ENCODE measurements at regions not wholly inside any gene's neighbourhood (a gene's known extent, or its start where the extent isn't known, plus 50 kb on each side); places are given as distances from the start of the nearest gene placed in this dataset.

- no peak for FAIRE-seq
Measured at GRCh38 chr6:93654548-93654947, 235.2 kb upstream of the EPHA7 start.

DNA sequence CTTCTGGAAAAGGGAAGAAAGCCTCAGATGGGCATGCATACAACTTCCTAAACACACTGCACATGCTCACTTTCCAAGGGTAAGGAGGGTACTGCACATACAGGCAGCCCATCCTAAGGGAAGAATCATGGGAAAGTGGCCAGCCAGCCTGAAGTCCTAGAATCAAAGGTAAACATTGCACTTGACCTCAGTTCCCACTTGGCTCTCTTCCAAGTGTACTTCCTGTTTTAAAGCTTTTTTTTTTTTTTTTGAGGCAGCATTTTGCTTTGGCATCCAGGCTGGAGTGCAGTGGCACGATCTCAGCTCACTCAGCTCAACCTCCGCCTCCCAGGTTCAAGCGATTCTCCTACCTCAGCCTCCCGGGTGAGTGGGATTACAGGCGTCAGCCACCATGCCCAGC, 225.3 kb upstream of the EPHA7 start:
- dilution Hi-C loops (cut with MboI; ENCODE audit: extremely low pct_ligation_motif_present, low sequenced_read_pairs): no loop called here
- no peak for FAIRE-seq

More at GRCh38 chr6:93654548-93654947, 235.2 kb upstream of the EPHA7 start:
- DNase-seq (ENCODE audit: low read depth, low spot score): no peak
- no peak overlapping the region for H3K4me2 ChIP-seq (ENCODE audit: control insufficient read depth, extremely low read depth, insufficient read depth, low read depth, low read length)
- dilution Hi-C loops (cut with MboI; ENCODE audit: extremely low pct_ligation_motif_present, low sequenced_read_pairs): no loop called here
- no peaks in the 10 kb centered on the region for H3K9me1 ChIP-seq (ENCODE audit: control insufficient read depth, extremely low read depth, insufficient read depth, low read length)
- H3K4me3 ChIP-seq (ENCODE audit: control insufficient read depth in 2 of 3, extremely low read depth in 1 of 3, insufficient read depth in 2 of 3, low read depth in 1 of 3, low read length in 3 of 3): no peak overlapping the region
- no peak overlapping the region for H3K9ac ChIP-seq (ENCODE audit: control insufficient read depth, extremely low read depth, insufficient read depth, low read length)
- H3K36me3 ChIP-seq (ENCODE audit: control insufficient read depth in 2 of 2, extremely low read depth in 1 of 2, insufficient read depth in 2 of 2, low read length in 2 of 2): no peaks in the 10 kb centered on the region
- H2AFZ ChIP-seq (ENCODE audit: control insufficient read depth, low read length): no peak overlapping the region
- no peaks in the 10 kb centered on the region for H3K9me3 ChIP-seq (ENCODE audit: control insufficient read depth, low read depth, low read length)
- H3K4me1 ChIP-seq (ENCODE audit: control insufficient read depth, extremely low read depth, insufficient read depth, low read length): no peaks in the 10 kb centered on the region
- no peaks in the 10 kb centered on the region for H4K20me1 ChIP-seq (ENCODE audit: control insufficient read depth, extremely low read depth, insufficient read depth, low read length)
- no peak overlapping the region for H3K27ac ChIP-seq (ENCODE audit: control insufficient read depth, insufficient read depth, low read length)
- no peak for TF ChIP-seq EZH2 (IDR thresholded peaks at IDR 0.05; ENCODE audit: low read length)
- TF ChIP-seq CTCF (optimal IDR thresholded peaks at IDR 0.05 in 1 of 3, IDR thresholded peaks at IDR 0.05 in 1 of 3, conservative IDR thresholded peaks at IDR 0.05 in 1 of 3; ENCODE audit: extremely low read depth in 1 of 3, insufficient read depth in 2 of 3, low read length in 3 of 3): no peak
- no peaks in the 10 kb centered on the region for H3K79me2 ChIP-seq (ENCODE audit: control insufficient read depth, insufficient read depth, low read length)
- no peaks in the 10 kb centered on the region for H3K27me3 ChIP-seq (ENCODE audit: control insufficient read depth, extremely low read depth, insufficient read depth, low read length)

More for the DNA sequence above, 225.3 kb upstream of the EPHA7 start:
- H3K36me3 ChIP-seq (ENCODE audit: control insufficient read depth in 2 of 2, extremely low read depth in 1 of 2, insufficient read depth in 2 of 2, low read length in 2 of 2): no peaks in the 10 kb centered on the region
- no peak for TF ChIP-seq EZH2 (IDR thresholded peaks at IDR 0.05; ENCODE audit: low read length)
- TF ChIP-seq CTCF (optimal IDR thresholded peaks at IDR 0.05 in 1 of 3, IDR thresholded peaks at IDR 0.05 in 1 of 3, conservative IDR thresholded peaks at IDR 0.05 in 1 of 3; ENCODE audit: extremely low read depth in 1 of 3, insufficient read depth in 2 of 3, low read length in 3 of 3): no peak
- no peaks in the 10 kb centered on the region for H4K20me1 ChIP-seq (ENCODE audit: control insufficient read depth, extremely low read depth, insufficient read depth, low read length)
- H3K4me1 ChIP-seq (ENCODE audit: control insufficient read depth, extremely low read depth, insufficient read depth, low read length): no peaks in the 10 kb centered on the region
- H3K4me2 ChIP-seq (ENCODE audit: control insufficient read depth, extremely low read depth, insufficient read depth, low read depth, low read length): no peak overlapping the region
- no peaks in the 10 kb centered on the region for H3K9me3 ChIP-seq (ENCODE audit: control insufficient read depth, low read depth, low read length)
- H2AFZ ChIP-seq (ENCODE audit: control insufficient read depth, low read length): no peak overlapping the region
- no peak overlapping the region for H3K4me3 ChIP-seq (ENCODE audit: control insufficient read depth in 2 of 3, extremely low read depth in 1 of 3, insufficient read depth in 2 of 3, low read depth in 1 of 3, low read length in 3 of 3)
- no peaks in the 10 kb centered on the region for H3K79me2 ChIP-seq (ENCODE audit: control insufficient read depth, insufficient read depth, low read length)
- no peak for DNase-seq (ENCODE audit: low read depth, low spot score)
- H3K9ac ChIP-seq (ENCODE audit: control insufficient read depth, extremely low read depth, insufficient read depth, low read length): no peak overlapping the region
- no peaks in the 10 kb centered on the region for H3K27me3 ChIP-seq (ENCODE audit: control insufficient read depth, extremely low read depth, insufficient read depth, low read length)
- no peaks in the 10 kb centered on the region for H3K9me1 ChIP-seq (ENCODE audit: control insufficient read depth, extremely low read depth, insufficient read depth, low read length)
- no peak overlapping the region for H3K27ac ChIP-seq (ENCODE audit: control insufficient read depth, insufficient read depth, low read length)
